ENCODE measurements at regions not wholly inside any gene's neighbourhood (a gene's known extent, or its start where the extent isn't known, plus 50 kb on each side); places are given as distances from the start of the nearest gene placed in this dataset.

GRCh38 chr11:109508943-109509342, 87.0 kb downstream of the C11orf87 start:
- TF ChIP-seq, protein P1, sequence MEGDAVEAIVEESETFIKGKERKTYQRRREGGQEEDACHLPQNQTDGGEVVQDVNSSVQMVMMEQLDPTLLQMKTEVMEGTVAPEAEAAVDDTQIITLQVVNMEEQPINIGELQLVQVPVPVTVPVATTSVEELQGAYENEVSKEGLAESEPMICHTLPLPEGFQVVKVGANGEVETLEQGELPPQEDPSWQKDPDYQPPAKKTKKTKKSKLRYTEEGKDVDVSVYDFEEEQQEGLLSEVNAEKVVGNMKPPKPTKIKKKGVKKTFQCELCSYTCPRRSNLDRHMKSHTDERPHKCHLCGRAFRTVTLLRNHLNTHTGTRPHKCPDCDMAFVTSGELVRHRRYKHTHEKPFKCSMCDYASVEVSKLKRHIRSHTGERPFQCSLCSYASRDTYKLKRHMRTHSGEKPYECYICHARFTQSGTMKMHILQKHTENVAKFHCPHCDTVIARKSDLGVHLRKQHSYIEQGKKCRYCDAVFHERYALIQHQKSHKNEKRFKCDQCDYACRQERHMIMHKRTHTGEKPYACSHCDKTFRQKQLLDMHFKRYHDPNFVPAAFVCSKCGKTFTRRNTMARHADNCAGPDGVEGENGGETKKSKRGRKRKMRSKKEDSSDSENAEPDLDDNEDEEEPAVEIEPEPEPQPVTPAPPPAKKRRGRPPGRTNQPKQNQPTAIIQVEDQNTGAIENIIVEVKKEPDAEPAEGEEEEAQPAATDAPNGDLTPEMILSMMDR (IDR thresholded peaks at IDR 0.05; ENCODE audit: low read length, missing control alignments), result no peak
- H3K4me3 ChIP-seq (replicated peaks; ENCODE audit: low read depth, low read length), result no peak overlapping the region
- no peak for DNase-seq (ENCODE audit: low read depth)

DNA sequence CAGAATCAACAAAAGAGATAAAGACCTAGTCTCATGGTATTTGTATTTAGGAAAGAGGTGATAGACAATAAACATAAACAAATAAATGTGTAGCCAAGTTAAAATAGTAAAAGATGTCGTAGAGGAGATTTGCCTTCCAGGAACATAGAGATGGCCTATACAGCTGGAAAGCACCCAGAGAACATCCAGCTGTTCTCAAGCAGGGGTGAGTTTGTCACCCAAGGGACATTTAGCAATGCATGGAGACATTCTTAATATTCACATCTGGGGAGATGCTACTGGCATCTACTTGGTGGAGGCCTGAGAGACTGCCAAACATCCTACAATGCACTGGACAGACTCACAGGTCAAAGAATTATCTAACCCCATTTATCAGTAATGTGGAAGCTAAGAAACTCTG, 88.3 kb downstream of the C11orf87 start:
- TF ChIP-seq, protein P1 (IDR thresholded peaks at IDR 0.05; ENCODE audit: low read length, missing control alignments), result no peak
- H3K4me3 ChIP-seq (replicated peaks; ENCODE audit: low read depth, low read length), result no peak overlapping the region
- DNase-seq (ENCODE audit: low read depth), result no peak

DNA sequence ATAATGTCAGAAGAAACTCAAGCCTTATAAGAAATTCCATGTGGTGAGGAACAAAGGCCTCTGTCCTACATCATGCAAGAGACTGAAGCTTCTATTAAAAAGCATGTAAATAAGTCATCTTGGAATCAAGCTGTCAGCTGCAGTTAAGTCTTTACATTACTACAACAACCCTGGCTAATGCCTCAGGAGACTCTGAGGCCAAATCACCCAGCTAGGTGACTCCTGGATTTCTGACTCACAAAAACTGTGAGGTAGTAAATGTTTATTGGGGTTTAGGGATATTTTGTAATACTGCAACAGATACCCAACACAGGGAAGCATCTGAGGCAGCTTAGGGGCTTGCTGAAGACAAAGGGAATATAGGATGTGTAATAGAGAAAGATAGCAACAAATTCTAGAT, 89.6 kb downstream of the C11orf87 start:
- DNase-seq (ENCODE audit: low read depth), result no peak
- no peak overlapping the region for H3K4me3 ChIP-seq (replicated peaks; ENCODE audit: low read depth, low read length)

DNA sequence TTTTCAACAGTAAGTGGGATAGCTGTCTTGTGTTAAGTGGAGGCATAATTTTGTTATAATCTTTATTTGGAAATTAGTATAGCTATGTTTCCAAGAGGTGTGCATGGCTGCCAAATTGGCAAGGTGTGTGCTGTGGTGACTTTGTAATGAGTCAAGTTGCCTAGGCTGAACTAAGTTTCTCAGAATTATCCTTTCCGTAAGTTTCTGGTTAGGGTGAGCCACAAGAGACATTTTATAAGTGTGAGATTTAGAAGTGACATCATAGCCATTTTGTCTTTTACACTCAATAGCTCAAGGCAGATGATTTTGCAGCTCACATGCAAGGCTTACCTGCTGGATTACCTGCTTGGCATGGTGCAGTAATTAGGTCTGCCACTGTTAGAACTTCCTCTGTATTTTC, 90.3 kb downstream of the C11orf87 start:
- no peak for DNase-seq (ENCODE audit: low read depth)
- TF ChIP-seq, protein P1 (IDR thresholded peaks at IDR 0.05; ENCODE audit: low read length, missing control alignments), result no peak
- H3K4me3 ChIP-seq (replicated peaks; ENCODE audit: low read depth, low read length), result no peak overlapping the region

More for the DNA sequence above, 89.6 kb downstream of the C11orf87 start:
- TF ChIP-seq, protein P1 (IDR thresholded peaks at IDR 0.05; ENCODE audit: low read length, missing control alignments), result no peak

GRCh38 chr11:109512680-109513079, 90.7 kb downstream of the C11orf87 start:
- H3K4me3 ChIP-seq (replicated peaks; ENCODE audit: low read depth, low read length), result no peak overlapping the region
- TF ChIP-seq, protein P1 (IDR thresholded peaks at IDR 0.05; ENCODE audit: low read length, missing control alignments), result no peak
- no peak for DNase-seq (ENCODE audit: low read depth)

GRCh38 chr11:109514313-109515018, 92.5 kb downstream of the C11orf87 start:
- H3K4me3 ChIP-seq (replicated peaks; ENCODE audit: low read depth, low read length), result no peak overlapping the region
- TF ChIP-seq, protein P1 (IDR thresholded peaks at IDR 0.05; ENCODE audit: low read length, missing control alignments), result no peak
- no peak for DNase-seq (ENCODE audit: low read depth)

DNA sequence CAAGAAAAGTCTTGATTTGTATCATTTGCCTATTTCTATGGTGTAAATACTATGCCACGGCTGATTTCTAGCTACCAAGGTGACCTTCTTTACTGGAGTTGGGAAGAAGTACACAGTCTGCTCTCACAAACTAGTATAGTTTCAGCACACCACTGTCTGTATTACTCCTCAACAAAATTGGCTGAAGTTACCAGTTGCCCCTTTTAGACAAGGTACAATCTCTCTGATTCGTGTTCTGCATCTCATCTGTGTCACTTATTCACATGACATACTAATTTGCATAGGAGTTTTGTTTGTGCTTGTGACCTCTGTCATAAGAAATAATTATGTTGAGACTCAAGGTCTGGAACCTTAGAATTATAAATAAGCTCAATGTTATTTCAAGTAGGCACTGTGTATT, 97.3 kb downstream of the C11orf87 start:
- TF ChIP-seq, protein P1 (IDR thresholded peaks at IDR 0.05; ENCODE audit: low read length, missing control alignments), result no peak
- no peak for DNase-seq (ENCODE audit: low read depth)
- H3K4me3 ChIP-seq (replicated peaks; ENCODE audit: low read depth, low read length), result no peak overlapping the region
